Spleen (tissue), 11 donors: ENCODE measurements at regions not wholly inside any gene's neighbourhood (a gene's known extent, or its start where the extent isn't known, plus 50 kb on each side); places are given as distances from the start of the nearest gene placed in this dataset.

Experiments used
- DNase-seq: peaks from one replicate; pipeline ENCODE4 v3.0.0-alpha.2; 2020
- H3K27ac ChIP-seq, 8 donors: fragments of 200-600 bp; sonication (generic) in 7 of 8; 1 replicate in 4 of 8; 2 replicates in 4 of 8; pipeline versions ENCODE4 v1.5.0 to v1.8.0; 2016 to 2021; ENCODE audit warnings: inconsistent platforms in 4 of 8, mild to moderate bottlenecking in 4 of 8, moderate library complexity in 1 of 8
- H3K27me3 ChIP-seq, 7 donors: fragments of 200-600 bp; sonication (generic) in 6 of 7; replicated peaks in 1 of 7; 1 replicate in 4 of 7; 2 replicates in 3 of 7; pipeline versions ENCODE4 v1.5.0 to v1.8.0; 2016 to 2021; ENCODE audit warnings: inconsistent platforms in 3 of 7, mild to moderate bottlenecking in 1 of 7
- H3K36me3 ChIP-seq, 6 donors: fragments of 200-600 bp; sonication (generic) in 5 of 6; 1 replicate in 4 of 6; 2 replicates in 2 of 6; pipeline versions ENCODE4 v1.5.0 to v1.8.0; 2016 to 2021; ENCODE audit warnings: inconsistent platforms in 2 of 6
- H3K4me1 ChIP-seq, 6 donors: fragments of 200-600 bp; sonication (generic) in 5 of 6; 1 replicate in 3 of 6; 2 replicates in 3 of 6; pipeline versions ENCODE4 v1.5.0 to v1.8.0; 2016 to 2021; ENCODE audit warnings: inconsistent platforms in 3 of 6
- H3K4me3 ChIP-seq, 8 donors: fragments of 200-600 bp; sonication (generic) in 7 of 8; 1 replicate in 4 of 8; 2 replicates in 4 of 8; pipeline versions ENCODE4 v1.5.0 to v1.8.0; 2016 to 2021; ENCODE audit warnings: inconsistent platforms in 4 of 8, mild to moderate bottlenecking in 4 of 8, moderate library complexity in 2 of 8
- H3K9me3 ChIP-seq, 8 donors: fragments of 200-600 bp; sonication (generic) in 7 of 8; 1 replicate in 4 of 8; 2 replicates in 4 of 8; pipeline versions ENCODE4 v1.5.0 to v1.8.0; 2016 to 2021; ENCODE audit warnings: inconsistent platforms in 4 of 8
- CTCF ChIP-seq, 11 experiments: fragments of 200-600 bp in 7 of 11; fragments of 450-650 bp in 4 of 11; sonication (generic) in 4 of 11; IDR thresholded peaks in 8 of 11; conservative IDR thresholded peaks in 3 of 11; 1 replicate in 7 of 11; 2 replicates in 4 of 11; pipeline versions ENCODE4 v1.4.0 to v1.8.0; 2016 to 2021; ENCODE audit warnings: antibody characterized with exemption in 11 of 11, inconsistent platforms in 4 of 11, mild to moderate bottlenecking in 1 of 11
- POLR2A ChIP-seq, 3 donors: fragments of 450-650 bp; IDR thresholded peaks; one replicate each; pipeline ENCODE4 v1.5.1; 2017; ENCODE audit warnings: antibody characterized with exemption in 3 of 3, mild to moderate bottlenecking in 1 of 3
- POLR2AphosphoS5 ChIP-seq, 3 donors: sonication (generic); formaldehyde crosslinking; IDR thresholded peaks; one replicate each; pipeline ENCODE4 v1.5.1; 2017; ENCODE audit warnings: antibody characterized with exemption in 3 of 3
- WGBS, 5 donors: extraction: QIAGEN DNeasy Blood & Tissue Kit in 3 of 5; methylation state at CpG; one replicate each; pipeline versions ENCODE4 v1.1.5 to v1.1.7; 2013 to 2018; 5-methylcytosine and 5-hydroxymethylcytosine counted together
- intact Hi-C: fragments of 100-400 bp; cut with DNase I; formaldehyde crosslinking; loops from one replicate; pipeline ENCODE4 v1.15.0; 2023; ENCODE audit warnings: low total_unique reads
- donor health status: healthy with polysubstance abuse.
- donor health status: DM: no; HTN: no; CAD: no; lungs with moderate emphysema.
- donor health status: DM: no; HTN: no; CAD: no.
- donor health status: Bipolar disorder and iron deficiency.
- donor health status: healthy.
- donor health status: DM: no; HTN: no; CAD: no.
- donor health status: DM: yes; HTN: yes; CAD: no.

- DNase-seq: peak; percentile 96
- Histone ChIP-seq H3K27ac (peak overlapping the region; percentile 82 to 99 (median 97)), H3K4me1 (peaks cover 24 to 46% (median 38%) of the 10 kb centered on the region in 6 donors), H3K9me3 (no peaks in the 10 kb centered on the region), H3K36me3 (peaks cover 0 to 15% (median 4%) of the 10 kb centered on the region in 6 donors), H3K27me3 (no peaks in the 10 kb centered on the region), H3K4me3 (peak overlapping the region; percentile 43 to 74 (median 56))
- 1 to 8% (median 4%) methylated on average over 37 to 51 of the region's 51 CpGs for WGBS, 5 donors
- TF ChIP-seq POLR2A (IDR thresholded peaks at IDR 0.05) (peak; percentile 98 to 99 (median 99)), CTCF (IDR thresholded peaks at IDR 0.05 in 8 of 11, conservative IDR thresholded peaks at IDR 0.05 in 3 of 11) (no peak), POLR2AphosphoS5 (IDR thresholded peaks at IDR 0.05) (peak; percentile 100)
- intact Hi-C loops: no loop called here
Observed at GRCh38 chr6:27146706-27147505, 100.6 kb upstream of the PRSS16 start.

GRCh38 chr6:27148404-27148795 lies 99.1 kb upstream of the PRSS16 start:
- TF ChIP-seq CTCF (IDR thresholded peaks at IDR 0.05 in 8 of 11, conservative IDR thresholded peaks at IDR 0.05 in 3 of 11) (no peak), POLR2AphosphoS5 (IDR thresholded peaks at IDR 0.05) (no peak), POLR2A (IDR thresholded peaks at IDR 0.05) (no peak)
- WGBS, 5 donors: 86 to 95% (median 90%) methylated on average over 2 of the region's 2 CpGs
- intact Hi-C loops: no loop called here
- H3K27ac ChIP-seq: no peak overlapping the region
- H3K9me3 ChIP-seq: no peaks in the 10 kb centered on the region
- H3K4me1 ChIP-seq: peaks cover 13 to 32% (median 23%) of the 10 kb centered on the region in 6 donors
- peaks cover 0 to 1% (median 0%) of the 10 kb centered on the region in 6 donors for H3K36me3 ChIP-seq
- no peak overlapping the region for H3K4me3 ChIP-seq
- DNase-seq: no peak
- no peaks in the 10 kb centered on the region for H3K27me3 ChIP-seq

GRCh38 chr6:27149150-27149549 lies 98.4 kb upstream of the PRSS16 start:
- Histone ChIP-seq H3K27ac (no peak overlapping the region), H3K36me3 (no peaks in the 10 kb centered on the region), H3K4me3 (no peak overlapping the region), H3K9me3 (no peaks in the 10 kb centered on the region), H3K27me3 (no peaks in the 10 kb centered on the region), H3K4me1 (peaks cover 7 to 24% (median 16%) of the 10 kb centered on the region in 6 donors)
- intact Hi-C loops: no loop called here
- DNase-seq: no peak
- TF ChIP-seq POLR2A (IDR thresholded peaks at IDR 0.05): no peak
- TF ChIP-seq POLR2AphosphoS5 (IDR thresholded peaks at IDR 0.05): no peak
- no peak for TF ChIP-seq CTCF (IDR thresholded peaks at IDR 0.05 in 8 of 11, conservative IDR thresholded peaks at IDR 0.05 in 3 of 11)
- WGBS, 5 donors: 33 to 77% (median 73%) methylated on average over 1 of the region's 1 CpG

- no peaks in the 10 kb centered on the region for H3K27me3 ChIP-seq
- WGBS, 5 donors: 67 to 84% (median 75%) methylated on average over 1 of the region's 1 CpG
- intact Hi-C loops: no loop called here
- H3K4me3 ChIP-seq: no peak overlapping the region
- H3K27ac ChIP-seq: peak overlapping the region; percentile 3 to 62 (median 56)
- no peaks in the 10 kb centered on the region for H3K9me3 ChIP-seq
- TF ChIP-seq POLR2AphosphoS5 (IDR thresholded peaks at IDR 0.05): no peak
- no peak for TF ChIP-seq CTCF (IDR thresholded peaks at IDR 0.05 in 8 of 11, conservative IDR thresholded peaks at IDR 0.05 in 3 of 11)
- TF ChIP-seq POLR2A (IDR thresholded peaks at IDR 0.05): no peak
- no peak for DNase-seq
- H3K36me3 ChIP-seq: no peaks in the 10 kb centered on the region
- peaks cover 7 to 33% (median 14%) of the 10 kb centered on the region in 6 donors for H3K4me1 ChIP-seq
Observed at GRCh38 chr6:27154696-27155095, 92.8 kb upstream of the PRSS16 start.
